ENCODE measurements at regions not wholly inside any gene's neighbourhood (a gene's known extent, or its start where the extent isn't known, plus 50 kb on each side); places are given as distances from the start of the nearest gene placed in this dataset.
A peak's percentile ranks its signal among the peaks of the same experiment; 100 is the strongest.

GRCh38 chr9:106414042-106414441 lies 448.9 kb upstream of the ZNF462 start:
- no peak overlapping the region for H3K27ac ChIP-seq (ENCODE audit: low read length, poor library complexity, severe bottlenecking)
- no peak overlapping the region for H3K4me3 ChIP-seq (ENCODE audit: insufficient read depth in 1 of 2, low read depth in 1 of 2, low read length in 2 of 2)
- no peak overlapping the region for H2BK120ac ChIP-seq (ENCODE audit: low read depth, low read length)
- DNase-seq: no peak
- H3K79me1 ChIP-seq (replicated peaks; ENCODE audit: low read length, poor library complexity, severe bottlenecking): no peaks in the 10 kb centered on the region
- WGBS: 88% methylated on average over 7 of the region's 7 CpGs
- H2BK15ac ChIP-seq (ENCODE audit: low read depth, poor library complexity, severe bottlenecking): no peak overlapping the region
- H3K9ac ChIP-seq (ENCODE audit: low read length): no peak overlapping the region
- no peak overlapping the region for H2BK12ac ChIP-seq (ENCODE audit: low read length in 2 of 2)
- no peak overlapping the region for H3K14ac ChIP-seq (ENCODE audit: low read length in 2 of 2)
- H3K36me3 ChIP-seq (ENCODE audit: control insufficient read depth in 1 of 2, insufficient read depth in 2 of 2, low read depth in 1 of 2, low read length in 2 of 2): no peaks in the 10 kb centered on the region
- H4K8ac ChIP-seq (ENCODE audit: low read length): no peak overlapping the region
- no peak overlapping the region for H2AK5ac ChIP-seq (ENCODE audit: low read length, severe bottlenecking)
- no peak overlapping the region for H3K4ac ChIP-seq (ENCODE audit: low read depth in 1 of 2, low read length in 2 of 2)
- no peak overlapping the region for H3K4me2 ChIP-seq (ENCODE audit: low read length, poor library complexity, severe bottlenecking)
- peak overlapping the region in 1 of 2 experiments; percentile 89 for H3K23ac ChIP-seq (ENCODE audit: low read length in 2 of 2)
- no peaks in the 10 kb centered on the region for H3K27me3 ChIP-seq (ENCODE audit: control insufficient read depth in 1 of 2, insufficient read depth in 1 of 2, low read length in 2 of 2)
- H3K9me3 ChIP-seq (ENCODE audit: control insufficient read depth, low read length): no peaks in the 10 kb centered on the region
- no peaks in the 10 kb centered on the region for H3K4me1 ChIP-seq (ENCODE audit: control insufficient read depth, insufficient read depth, low read depth, low read length)
- no peak overlapping the region for H2AFZ ChIP-seq (ENCODE audit: low read depth, low read length)
- H3K18ac ChIP-seq (ENCODE audit: low read depth in 1 of 2, low read length in 2 of 2): no peak overlapping the region
- no peak overlapping the region for H2BK5ac ChIP-seq (ENCODE audit: low read depth, low read length, poor library complexity, severe bottlenecking)
- no peak overlapping the region for H4K91ac ChIP-seq (ENCODE audit: low read length)

- Histone ChIP-seq H2BK120ac (ENCODE audit: low read depth, low read length) (no peak overlapping the region), H3K27me3 (ENCODE audit: control insufficient read depth in 1 of 2, insufficient read depth in 1 of 2, low read length in 2 of 2) (no peaks in the 10 kb centered on the region), H4K8ac (ENCODE audit: low read length) (no peak overlapping the region), H2AK5ac (ENCODE audit: low read length, severe bottlenecking) (no peak overlapping the region), H3K4me3 (ENCODE audit: insufficient read depth in 1 of 2, low read depth in 1 of 2, low read length in 2 of 2) (no peak overlapping the region), H2BK12ac (ENCODE audit: low read length in 2 of 2) (no peak overlapping the region), H2AFZ (ENCODE audit: low read depth, low read length) (no peak overlapping the region), H4K91ac (ENCODE audit: low read length) (no peak overlapping the region), H3K9me3 (ENCODE audit: control insufficient read depth, low read length) (no peaks in the 10 kb centered on the region), H3K4ac (ENCODE audit: low read depth in 1 of 2, low read length in 2 of 2) (no peak overlapping the region), H3K9ac (ENCODE audit: low read length) (no peak overlapping the region), H3K79me1 (replicated peaks; ENCODE audit: low read length, poor library complexity, severe bottlenecking) (no peaks in the 10 kb centered on the region), H2BK5ac (ENCODE audit: low read depth, low read length, poor library complexity, severe bottlenecking) (no peak overlapping the region), H3K4me1 (ENCODE audit: control insufficient read depth, insufficient read depth, low read depth, low read length) (peaks cover 8% of the 10 kb centered on the region), H3K18ac (ENCODE audit: low read depth in 1 of 2, low read length in 2 of 2) (no peak overlapping the region), H3K4me2 (ENCODE audit: low read length, poor library complexity, severe bottlenecking) (no peak overlapping the region), H3K36me3 (ENCODE audit: control insufficient read depth in 1 of 2, insufficient read depth in 2 of 2, low read depth in 1 of 2, low read length in 2 of 2) (no peaks in the 10 kb centered on the region), H3K14ac (ENCODE audit: low read length in 2 of 2) (no peak overlapping the region), H2BK15ac (ENCODE audit: low read depth, poor library complexity, severe bottlenecking) (no peak overlapping the region), H3K27ac (ENCODE audit: low read length, poor library complexity, severe bottlenecking) (no peak overlapping the region), H3K23ac (ENCODE audit: low read length in 2 of 2) (no peak overlapping the region)
- no peak for DNase-seq
- WGBS: 97% methylated on average over 1 of the region's 1 CpG
These were observed 445.3 kb upstream of the ZNF462 start for GRCh38 chr9:106417685-106418084.

GRCh38 chr9:106419829-106420228 lies 443.1 kb upstream of the ZNF462 start:
- peak overlapping the region; percentile 66 for H4K8ac ChIP-seq (ENCODE audit: low read length)
- peak overlapping the region; percentile 55 to 63 for H3K18ac ChIP-seq (ENCODE audit: low read depth in 1 of 2, low read length in 2 of 2)
- no peak overlapping the region for H3K9ac ChIP-seq (ENCODE audit: low read length)
- no peaks in the 10 kb centered on the region for H3K27me3 ChIP-seq (ENCODE audit: control insufficient read depth in 1 of 2, insufficient read depth in 1 of 2, low read length in 2 of 2)
- H2BK120ac ChIP-seq (ENCODE audit: low read depth, low read length): no peak overlapping the region
- no peaks in the 10 kb centered on the region for H3K9me3 ChIP-seq (ENCODE audit: control insufficient read depth, low read length)
- peaks cover 8% of the 10 kb centered on the region for H3K4me1 ChIP-seq (ENCODE audit: control insufficient read depth, insufficient read depth, low read depth, low read length)
- no peak overlapping the region for H2BK15ac ChIP-seq (ENCODE audit: low read depth, poor library complexity, severe bottlenecking)
- no peak overlapping the region for H3K23ac ChIP-seq (ENCODE audit: low read length in 2 of 2)
- H4K91ac ChIP-seq (ENCODE audit: low read length): no peak overlapping the region
- H2AK5ac ChIP-seq (ENCODE audit: low read length, severe bottlenecking): no peak overlapping the region
- H3K4ac ChIP-seq (ENCODE audit: low read depth in 1 of 2, low read length in 2 of 2): peak overlapping the region in 1 of 2 experiments; percentile 57
- no peaks in the 10 kb centered on the region for H3K79me1 ChIP-seq (replicated peaks; ENCODE audit: low read length, poor library complexity, severe bottlenecking)
- H3K36me3 ChIP-seq (ENCODE audit: control insufficient read depth in 1 of 2, insufficient read depth in 2 of 2, low read depth in 1 of 2, low read length in 2 of 2): no peaks in the 10 kb centered on the region
- no peak for DNase-seq
- no CpG with 5 or more reads among the region's 3 CpGs for WGBS
- H3K27ac ChIP-seq (ENCODE audit: low read length, poor library complexity, severe bottlenecking): no peak overlapping the region
- H2BK5ac ChIP-seq (ENCODE audit: low read depth, low read length, poor library complexity, severe bottlenecking): no peak overlapping the region
- no peak overlapping the region for H2AFZ ChIP-seq (ENCODE audit: low read depth, low read length)
- H3K4me2 ChIP-seq (ENCODE audit: low read length, poor library complexity, severe bottlenecking): peak overlapping the region; percentile 8
- H2BK12ac ChIP-seq (ENCODE audit: low read length in 2 of 2): peak overlapping the region in 1 of 2 experiments; percentile 78
- H3K14ac ChIP-seq (ENCODE audit: low read length in 2 of 2): no peak overlapping the region
- H3K4me3 ChIP-seq (ENCODE audit: insufficient read depth in 1 of 2, low read depth in 1 of 2, low read length in 2 of 2): no peak overlapping the region

DNA sequence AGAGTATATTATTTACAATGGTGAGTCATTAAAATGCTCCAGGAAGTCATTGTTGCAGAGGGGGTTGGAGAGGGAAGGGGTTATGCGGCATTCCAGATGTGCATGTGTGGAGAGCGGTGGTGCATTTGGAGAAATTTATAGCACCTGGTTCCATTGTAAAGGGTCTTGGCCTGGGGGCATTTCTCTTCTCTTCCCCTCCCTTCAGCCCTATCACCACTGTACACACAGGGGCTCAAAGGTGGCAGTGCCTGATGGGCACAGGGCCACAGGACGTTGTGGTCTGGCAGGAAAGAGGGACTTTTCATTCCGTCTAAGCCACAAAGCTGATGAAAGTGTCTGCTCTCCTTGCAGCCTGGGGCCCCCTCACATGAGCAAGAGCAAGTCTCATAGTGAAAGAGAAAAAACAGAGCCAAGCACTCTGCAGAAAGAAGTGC lies 442.4 kb upstream of the ZNF462 start:
- 0% methylated on average over 3 of the region's 4 CpGs for WGBS
- Histone ChIP-seq H3K79me1 (replicated peaks; ENCODE audit: low read length, poor library complexity, severe bottlenecking) (no peaks in the 10 kb centered on the region), H3K4me1 (ENCODE audit: control insufficient read depth, insufficient read depth, low read depth, low read length) (peaks cover 8% of the 10 kb centered on the region)

More for the DNA sequence above, 442.4 kb upstream of the ZNF462 start:
- H2BK120ac ChIP-seq (ENCODE audit: low read depth, low read length): no peak overlapping the region
- no peak overlapping the region for H2AK5ac ChIP-seq (ENCODE audit: low read length, severe bottlenecking)
- H4K8ac ChIP-seq (ENCODE audit: low read length): peak overlapping the region; percentile 92
- H3K27ac ChIP-seq (ENCODE audit: low read length, poor library complexity, severe bottlenecking): peak overlapping the region; percentile 52
- no peak overlapping the region for H3K4me2 ChIP-seq (ENCODE audit: low read length, poor library complexity, severe bottlenecking)
- no peak overlapping the region for H2AFZ ChIP-seq (ENCODE audit: low read depth, low read length)
- H2BK5ac ChIP-seq (ENCODE audit: low read depth, low read length, poor library complexity, severe bottlenecking): no peak overlapping the region
- peak overlapping the region; percentile 46 to 52 for H3K18ac ChIP-seq (ENCODE audit: low read depth in 1 of 2, low read length in 2 of 2)
- no peaks in the 10 kb centered on the region for H3K36me3 ChIP-seq (ENCODE audit: control insufficient read depth in 1 of 2, insufficient read depth in 2 of 2, low read depth in 1 of 2, low read length in 2 of 2)
- H3K9me3 ChIP-seq (ENCODE audit: control insufficient read depth, low read length): no peaks in the 10 kb centered on the region
- no peak overlapping the region for H2BK15ac ChIP-seq (ENCODE audit: low read depth, poor library complexity, severe bottlenecking)
- H2BK12ac ChIP-seq (ENCODE audit: low read length in 2 of 2): peak overlapping the region in 1 of 2 experiments; percentile 4
- H3K4ac ChIP-seq (ENCODE audit: low read depth in 1 of 2, low read length in 2 of 2): no peak overlapping the region
- H3K4me3 ChIP-seq (ENCODE audit: insufficient read depth in 1 of 2, low read depth in 1 of 2, low read length in 2 of 2): no peak overlapping the region
- no peak overlapping the region for H3K23ac ChIP-seq (ENCODE audit: low read length in 2 of 2)
- DNase-seq: peak; percentile 81
- H3K27me3 ChIP-seq (ENCODE audit: control insufficient read depth in 1 of 2, insufficient read depth in 1 of 2, low read length in 2 of 2): no peaks in the 10 kb centered on the region
- H3K9ac ChIP-seq (ENCODE audit: low read length): no peak overlapping the region
- no peak overlapping the region for H3K14ac ChIP-seq (ENCODE audit: low read length in 2 of 2)
- no peak overlapping the region for H4K91ac ChIP-seq (ENCODE audit: low read length)

All from mesenchymal stem cell (in vitro differentiated cells and primary cell).